ENCODE measurements at regions not wholly inside any gene's neighbourhood (a gene's known extent, or its start where the extent isn't known, plus 50 kb on each side); places are given as distances from the start of the nearest gene placed in this dataset.

GRCh38 chr9:7376213-7376612 lies 423.4 kb downstream of the DMAC1 start:
- TF ChIP-seq CTCF (conservative IDR thresholded peaks at IDR 0.05; ENCODE audit: low read depth, low read length) = no peak
- DNase-seq (ENCODE audit: low read depth) = no peak
- H3K4me3 ChIP-seq (ENCODE audit: low read depth, low read length) = no peak overlapping the region

- TF ChIP-seq CTCF (conservative IDR thresholded peaks at IDR 0.05; ENCODE audit: low read depth, low read length) = no peak
- no peak for DNase-seq (ENCODE audit: low read depth)
Observed at GRCh38 chr9:7375013-7375511, 424.5 kb downstream of the DMAC1 start.

DNA sequence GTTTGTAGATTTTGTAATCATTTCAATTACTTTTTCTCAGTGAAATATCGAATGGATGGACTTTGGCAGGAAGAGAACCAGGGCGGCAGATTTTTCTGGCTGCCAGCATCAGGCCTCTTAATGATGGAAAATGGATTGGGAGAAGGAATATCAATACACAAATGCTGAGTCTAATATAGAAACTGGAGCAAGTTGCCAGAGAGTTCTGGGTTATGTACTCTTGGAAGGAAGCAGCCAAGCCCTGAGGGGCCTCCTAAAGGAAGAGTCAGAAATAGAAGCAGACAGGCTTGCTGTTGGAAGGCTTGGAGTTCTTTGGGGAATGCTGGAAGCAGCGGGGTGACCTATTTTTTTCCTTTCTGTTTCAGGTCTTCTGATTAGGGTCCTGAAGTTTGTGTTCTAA lies 428.6 kb downstream of the DMAC1 start:
- H3K4me3 ChIP-seq (ENCODE audit: low read depth, low read length) = no peak overlapping the region
- no peak for TF ChIP-seq CTCF (conservative IDR thresholded peaks at IDR 0.05; ENCODE audit: low read depth, low read length)
- no peak for DNase-seq (ENCODE audit: low read depth)

More at GRCh38 chr9:7375013-7375511, 424.5 kb downstream of the DMAC1 start:
- no peak overlapping the region for H3K4me3 ChIP-seq (ENCODE audit: low read depth, low read length)

- no peak for TF ChIP-seq CTCF (conservative IDR thresholded peaks at IDR 0.05; ENCODE audit: low read depth, low read length)
Observed at GRCh38 chr9:7370381-7370780, 429.2 kb downstream of the DMAC1 start.

DNA sequence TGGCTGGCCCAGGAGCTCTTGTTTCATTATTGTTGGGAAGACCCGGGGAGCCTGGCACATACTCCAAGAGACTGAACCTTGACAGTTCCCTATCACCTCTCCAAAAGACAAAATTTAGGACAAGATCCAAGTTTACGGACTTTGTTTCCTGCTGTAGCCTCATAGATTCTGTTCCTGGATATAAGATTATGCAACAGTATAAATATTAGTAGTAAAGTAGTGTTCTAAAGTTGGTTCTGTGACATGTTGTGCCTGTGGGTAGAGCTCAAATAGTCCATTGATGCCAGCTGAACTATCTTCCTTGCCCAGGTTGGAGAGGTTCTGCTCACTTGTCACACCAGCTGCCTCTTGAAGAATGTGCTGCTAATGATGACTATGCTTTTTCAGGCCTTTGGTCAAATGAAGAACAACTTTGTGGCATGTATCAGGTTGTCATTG lies 430.2 kb downstream of the DMAC1 start:
- TF ChIP-seq CTCF (conservative IDR thresholded peaks at IDR 0.05; ENCODE audit: low read depth, low read length) = no peak
- H3K4me3 ChIP-seq (ENCODE audit: low read depth, low read length) = no peak overlapping the region
- no peak for DNase-seq (ENCODE audit: low read depth)

More at GRCh38 chr9:7370381-7370780, 429.2 kb downstream of the DMAC1 start:
- no peak for DNase-seq (ENCODE audit: low read depth)
- no peak overlapping the region for H3K4me3 ChIP-seq (ENCODE audit: low read depth, low read length)

DNA sequence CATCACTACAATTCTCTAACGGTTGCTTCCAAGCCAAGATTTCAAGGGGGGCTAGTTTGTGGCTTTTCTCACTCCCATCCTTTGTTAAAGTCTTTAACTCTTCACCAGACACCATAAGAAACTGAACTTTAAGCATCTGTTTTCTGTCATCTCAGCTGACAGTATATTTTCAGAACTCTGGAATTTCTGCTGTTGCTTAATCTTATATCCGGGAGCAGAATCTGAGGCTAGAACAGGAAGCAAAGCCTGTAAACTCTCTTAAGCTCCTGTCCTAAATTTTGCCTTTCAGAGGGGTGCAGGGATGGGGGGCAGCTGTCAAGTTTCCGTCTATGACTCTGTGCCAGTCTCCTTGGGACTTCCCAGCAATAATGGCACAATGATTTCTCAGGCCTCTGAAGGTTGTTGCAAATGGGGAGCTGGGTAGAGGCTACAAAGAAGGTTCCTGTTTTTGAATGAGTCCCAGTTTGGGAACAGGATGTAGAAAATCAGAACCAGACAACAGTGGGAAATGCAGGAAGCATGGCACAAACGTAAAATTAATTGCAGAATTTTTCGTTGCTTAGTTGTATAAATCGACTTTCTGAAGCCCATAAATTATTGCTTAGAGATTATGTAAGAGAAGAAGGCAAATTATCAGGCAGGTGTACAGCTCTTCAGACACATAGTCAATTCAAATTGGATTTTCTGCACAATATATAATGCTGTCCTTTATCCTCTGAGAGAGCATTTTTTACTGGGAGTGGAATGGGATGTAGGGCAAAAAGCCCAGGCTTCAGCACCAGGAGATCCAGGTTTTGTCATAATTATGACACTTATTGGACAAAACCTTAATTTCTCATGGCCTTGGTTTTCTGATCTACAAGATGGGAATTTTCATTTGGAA lies 430.9 kb downstream of the DMAC1 start:
- peak; percentile 87 for DNase-seq (ENCODE audit: low read depth)
- H3K4me3 ChIP-seq (ENCODE audit: low read depth, low read length) = no peak overlapping the region
- TF ChIP-seq CTCF (conservative IDR thresholded peaks at IDR 0.05; ENCODE audit: low read depth, low read length) = no peak

All from choroid plexus epithelial cell (primary cell).